SK-N-SH (cell line): ENCODE measurements at regions not wholly inside any gene's neighbourhood (a gene's known extent, or its start where the extent isn't known, plus 50 kb on each side); places are given as distances from the start of the nearest gene placed in this dataset.

Experiments
- CTCF ChIA-PET: fragments of 300-600, 350-600 bp; formaldehyde crosslinking; extraction: SDS; loops from one replicate; lab custom pipeline; 2021; lab: Yijun Ruan, JAX
- POLR2A ChIA-PET: fragments of 350-600 bp; sonication (Branson Sonifier 250); formaldehyde crosslinking; extraction: SDS; loops from one replicate; lab custom pipeline; 2020; ENCODE audit warnings: antibody characterized with exemption, inconsistent platforms; lab: Yijun Ruan, JAX
- DNase-seq: peaks from one replicate; pipeline ENCODE4 v3.0.0; 2012
- H2AFZ ChIP-seq: fragments of 200-600 bp; sonication (generic); 2 replicates; pipeline ENCODE4 v1.8.1; 2016; ENCODE audit warnings: antibody characterized with exemption, mild to moderate bottlenecking, low read depth
- H3F3A ChIP-seq: fragments of 200-600 bp; sonication (generic); replicated peaks from 2 replicates; pipeline ENCODE3; 2016; ENCODE audit warnings: antibody characterized with exemption, mild to moderate bottlenecking; ENCODE audit not compliant: insufficient read depth
- H3K27ac ChIP-seq, 2 experiments: fragments of 200-500 bp in 1 of 2; fragments of 200-600 bp in 1 of 2; sonication (Bioruptor generic) in 1 of 2; sonication (generic), shearing (Covaris generic) in 1 of 2; 2 replicates each; pipeline versions ENCODE4 v1.5.1 to v1.6.1; 2014 to 2016; ENCODE audit warnings: low read depth in 2 of 2, inconsistent platforms in 1 of 2, low read length in 1 of 2, mild to moderate bottlenecking in 1 of 2, mixed read lengths in 1 of 2
- H3K27me3 ChIP-seq: fragments of 200-600 bp; sonication (generic), shearing (Covaris generic); 2 replicates; pipeline ENCODE4 v1.6.1; 2016; ENCODE audit warnings: mixed run types; ENCODE audit not compliant: insufficient read depth
- H3K36me3 ChIP-seq, 2 experiments: fragments of 200-500 bp in 1 of 2; fragments of 200-600 bp in 1 of 2; sonication (Bioruptor generic) in 1 of 2; sonication (generic) in 1 of 2; replicated peaks in 1 of 2; 2 replicates each; pipeline versions ENCODE3 to v1.5.1; 2014 to 2016; ENCODE audit warnings: low read length in 1 of 2, mild to moderate bottlenecking in 1 of 2; ENCODE audit not compliant: insufficient read depth in 2 of 2, control insufficient read depth in 1 of 2
- H3K4me1 ChIP-seq, 2 experiments: fragments of 200-500 bp in 1 of 2; fragments of 200-600 bp in 1 of 2; sonication (Bioruptor generic) in 1 of 2; sonication (generic), shearing (Covaris generic) in 1 of 2; 2 replicates each; pipeline versions ENCODE4 v1.5.1 to v1.6.1; 2014 to 2016; ENCODE audit warnings: low read depth in 1 of 2, low read length in 1 of 2, mixed run types in 1 of 2; ENCODE audit not compliant: insufficient read depth in 2 of 2, control insufficient read depth in 1 of 2
- H3K4me2 ChIP-seq: fragments of 200-600 bp; sonication (generic), shearing (Covaris generic); 2 replicates; pipeline ENCODE4 v1.6.1; 2017; ENCODE audit warnings: mixed run types
- H3K4me3 ChIP-seq, 2 experiments: fragments of 200-500 bp in 1 of 2; fragments of 200-600 bp in 1 of 2; sonication (Bioruptor generic) in 1 of 2; sonication (generic), shearing (Covaris generic) in 1 of 2; 2 replicates each; pipeline versions ENCODE4 v1.5.1 to v1.8.1; 2014 to 2016; ENCODE audit warnings: low read depth in 2 of 2, inconsistent platforms in 1 of 2, low read length in 1 of 2, mild to moderate bottlenecking in 1 of 2, mixed read lengths in 1 of 2, moderate library complexity in 1 of 2
- H3K79me2 ChIP-seq: fragments of 200-600 bp; sonication (generic); 2 replicates; pipeline ENCODE4 v1.8.1; 2017; ENCODE audit warnings: mild to moderate bottlenecking; ENCODE audit not compliant: insufficient read depth
- H3K9ac ChIP-seq: fragments of 200-600 bp; sonication (generic); 2 replicates; pipeline ENCODE4 v1.6.1; 2017; ENCODE audit warnings: mixed run types
- H3K9me2 ChIP-seq: fragments of 200-600 bp; sonication (generic); 2 replicates; pipeline ENCODE4 v1.6.1; 2017; ENCODE audit warnings: mixed run types
- H3K9me3 ChIP-seq: fragments of 200-600 bp; sonication (generic); 2 replicates; pipeline ENCODE4 v1.6.1; 2017; ENCODE audit warnings: mixed run types, mild to moderate bottlenecking, moderate library complexity
- H4K20me1 ChIP-seq: fragments of 200-600 bp; sonication (generic); 2 replicates; pipeline ENCODE4 v1.6.1; 2017; ENCODE audit warnings: mild to moderate bottlenecking, mixed run types; ENCODE audit not compliant: insufficient read depth
- EP300 ChIP-seq, 2 experiments: IDR thresholded peaks; 2 replicates each; pipeline versions ENCODE4 v1.4.0 to v1.6.1; 2012; ENCODE audit warnings: borderline replicate concordance in 1 of 2, low read depth in 1 of 2, low read length in 1 of 2
- EZH2phosphoT487 ChIP-seq: fragments of 200-600 bp; sonication (generic); IDR thresholded peaks from 2 replicates; pipeline ENCODE4 v1.6.1; 2017; ENCODE audit warnings: low read depth, mixed run types, mild to moderate bottlenecking, antibody characterized with exemption, moderate library complexity, borderline replicate concordance
- FOSL2 ChIP-seq: IDR thresholded peaks from 2 replicates; pipeline ENCODE4 v1.4.0; 2012; ENCODE audit warnings: low read depth, mild to moderate bottlenecking, moderate library complexity, borderline replicate concordance
- FOXM1 ChIP-seq: IDR thresholded peaks from 2 replicates; pipeline ENCODE4 v1.4.0; 2012; ENCODE audit warnings: low read depth, mild to moderate bottlenecking
- IRF3 ChIP-seq: fragments of 150-350 bp; IDR thresholded peaks from 2 replicates; pipeline ENCODE4 v1.6.1; 2016; ENCODE audit warnings: mild to moderate bottlenecking, low read depth, low read length
- JUND ChIP-seq: IDR thresholded peaks from 2 replicates; pipeline ENCODE4 v1.4.0; 2012
- MEF2A ChIP-seq: IDR thresholded peaks from 2 replicates; pipeline ENCODE4 v1.4.0; 2012; ENCODE audit warnings: low read depth, borderline replicate concordance
- MXI1 ChIP-seq: IDR thresholded peaks from 2 replicates; pipeline ENCODE4 v1.6.1; 2012; ENCODE audit warnings: mild to moderate bottlenecking, low read depth, low read length, improper control_type of control experiment
- NRF1 ChIP-seq: IDR thresholded peaks from 2 replicates; pipeline ENCODE4 v1.6.1; 2012; ENCODE audit warnings: low read depth, mild to moderate bottlenecking, low read length
- PBX3 ChIP-seq: IDR thresholded peaks from 2 replicates; pipeline ENCODE4; 2012
- POLR2AphosphoS5 ChIP-seq: IDR thresholded peaks from 2 replicates; pipeline ENCODE4 v1.6.1; 2012; ENCODE audit warnings: low read depth, low read length
- RXRA ChIP-seq: IDR thresholded peaks from 2 replicates; pipeline ENCODE4 v1.4.0; 2012; ENCODE audit warnings: low read depth, mild to moderate bottlenecking, borderline replicate concordance
- TCF12 ChIP-seq: IDR thresholded peaks from 2 replicates; pipeline ENCODE4 v1.4.0; 2012
- TEAD4 ChIP-seq: IDR thresholded peaks from 2 replicates; pipeline ENCODE4 v1.4.0; 2012; ENCODE audit warnings: mild to moderate bottlenecking, borderline replicate concordance; ENCODE audit not compliant: insufficient read depth
- USF1 ChIP-seq: IDR thresholded peaks from 2 replicates; pipeline ENCODE4 v1.4.0; 2012; ENCODE audit warnings: low read depth, borderline replicate concordance
- ZBTB33 ChIP-seq: IDR thresholded peaks from 2 replicates; pipeline ENCODE4 v1.4.0; 2012; ENCODE audit warnings: low read depth, borderline replicate concordance
- WGBS: methylation state at CpG from one replicate; pipeline ENCODE4 v1.1.6; 2017; ENCODE audit warnings: low lambda C conversion rate; 5-methylcytosine and 5-hydroxymethylcytosine counted together

GRCh38 chr10:4725917-4726606 lies 99.9 kb upstream of the AKR1E2 start:
- POLR2A ChIA-PET, result no interaction called here
- WGBS, result 28% methylated on average over 4 of the region's 4 CpGs
- Histone ChIP-seq H3K4me2 (peak overlapping the region; percentile 43; the same call in 1 of the 2 replicates), H3K4me1 (peaks cover 0 to 10% of the 10 kb centered on the region in 2 experiments; a peak in 2 of 4 replicates), H3F3A (peaks cover 30% of the 10 kb centered on the region), H3K4me3 (no peak overlapping the region), H3K79me2 (no peaks in the 10 kb centered on the region), H3K9me3 (no peaks in the 10 kb centered on the region), H3K9me2 (no peaks in the 10 kb centered on the region), H3K9ac (peak overlapping the region; percentile 84), H3K27ac (peak overlapping the region; percentile 79 to 98; a peak in 3 of 4 replicates), H4K20me1 (no peaks in the 10 kb centered on the region), H2AFZ (peak overlapping the region; percentile 19; the same call in 1 of the 2 replicates), H3K36me3 (no peaks in the 10 kb centered on the region), H3K27me3 (no peaks in the 10 kb centered on the region)
- no peak for DNase-seq
- CTCF ChIA-PET, result interaction anchor here (0.5 to 1.0 kb wide), 3 partner anchors 8 to 124 kb away, joined by 3 to 4 read pairs (median 3); no protein-coding TSS in a partner anchor
- peak; percentile 89 for TF ChIP-seq JUND
- peak; percentile 60; the same call in 1 of the 2 replicates for TF ChIP-seq RXRA
- TF ChIP-seq EZH2phosphoT487, result no peak
- peak; percentile 86 for TF ChIP-seq TEAD4
- TF ChIP-seq NRF1, result no peak
- TF ChIP-seq USF1, result no peak
- TF ChIP-seq IRF3, result no peak
- TF ChIP-seq PBX3, result peak; percentile 83
- TF ChIP-seq MXI1, result no peak
- peak; percentile 93 for TF ChIP-seq FOSL2
- TF ChIP-seq ZBTB33, result 0 out of 2 replicates have a peak, but pooled peaks have one; percentile 18
- TF ChIP-seq EP300 (IDR thresholded peaks at IDR 0.05; ENCODE audit: borderline replicate concordance in 1 of 2, low read depth in 1 of 2, low read length in 1 of 2), result peak in 1 of 2 experiments; percentile 32; a peak in 2 of 4 replicates
- peak; percentile 15; the same call in 1 of the 2 replicates for TF ChIP-seq POLR2AphosphoS5
- TF ChIP-seq MEF2A, result peak; percentile 79; the same call in 1 of the 2 replicates
- peak; percentile 83 for TF ChIP-seq FOXM1
- TF ChIP-seq TCF12, result peak; percentile 85
